KG1 (cell line): ENCODE measurements at regions not wholly inside any gene's neighbourhood (a gene's known extent, or its start where the extent isn't known, plus 50 kb on each side); places are given as distances from the start of the nearest gene placed in this dataset.

Experiments
- DNase-seq: peaks from one replicate; lab custom pipeline; 2025; lab: John Stamatoyannopoulos, UW

DNA sequence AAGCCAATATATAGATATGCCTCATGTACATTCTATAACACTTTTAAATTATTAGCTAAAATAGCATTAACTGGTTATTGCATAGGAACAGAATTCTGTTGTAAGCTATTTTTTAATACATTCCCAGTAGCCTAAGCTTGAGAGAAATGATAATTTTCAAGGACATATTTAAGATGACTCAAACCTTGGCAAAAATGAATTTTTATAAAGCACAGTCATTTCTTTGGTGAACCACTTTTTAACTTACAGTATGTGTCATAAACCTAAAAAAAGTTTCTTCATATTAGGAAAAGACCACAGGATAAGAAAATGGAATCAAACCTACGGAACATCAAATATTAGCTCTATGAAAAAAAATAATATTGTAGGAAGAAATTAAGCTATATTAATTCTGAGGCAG is 986.3 kb downstream of the STIM2 start:
- no peak for DNase-seq

DNA sequence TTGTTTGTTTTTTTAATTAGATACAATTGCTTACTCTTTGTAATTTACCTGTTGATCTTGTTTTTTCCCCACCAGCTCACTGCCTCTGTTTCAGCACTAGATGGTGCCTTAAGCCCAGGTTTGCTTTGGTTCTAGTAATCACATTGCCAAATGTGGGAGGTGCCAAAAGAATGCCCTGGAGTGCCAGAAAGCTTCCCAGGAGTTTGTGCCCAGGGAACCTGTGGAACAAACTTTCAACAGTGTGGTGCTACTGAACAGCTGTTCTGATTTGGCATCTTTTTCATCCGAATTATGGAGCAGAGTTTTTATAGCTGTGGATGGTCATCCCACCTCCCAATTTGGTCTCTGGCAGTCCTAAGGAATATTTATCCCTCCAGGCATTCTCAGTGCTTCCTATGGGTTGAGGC is 1000.7 kb downstream of the STIM2 start:
- DNase-seq = no peak

DNA sequence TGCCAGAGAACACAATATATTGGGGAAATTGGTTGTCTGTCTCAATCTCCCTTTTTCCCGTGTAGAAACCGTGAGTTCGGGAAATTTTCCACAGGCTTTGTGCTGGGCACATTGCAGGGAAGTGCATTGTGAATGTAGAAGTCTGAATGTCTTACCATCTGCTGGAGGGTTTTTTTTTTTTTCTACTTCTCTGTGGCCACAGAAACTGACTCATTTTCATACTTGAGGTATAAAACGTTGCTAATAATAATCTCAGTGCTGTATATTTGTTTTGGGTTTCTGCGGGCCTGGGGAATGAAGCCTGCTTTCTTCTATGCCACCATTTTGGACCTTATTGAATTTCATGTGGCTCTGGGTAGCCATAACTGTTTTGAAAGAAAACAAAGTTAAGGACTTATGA is 1001.2 kb downstream of the STIM2 start:
- DNase-seq = no peak

DNA sequence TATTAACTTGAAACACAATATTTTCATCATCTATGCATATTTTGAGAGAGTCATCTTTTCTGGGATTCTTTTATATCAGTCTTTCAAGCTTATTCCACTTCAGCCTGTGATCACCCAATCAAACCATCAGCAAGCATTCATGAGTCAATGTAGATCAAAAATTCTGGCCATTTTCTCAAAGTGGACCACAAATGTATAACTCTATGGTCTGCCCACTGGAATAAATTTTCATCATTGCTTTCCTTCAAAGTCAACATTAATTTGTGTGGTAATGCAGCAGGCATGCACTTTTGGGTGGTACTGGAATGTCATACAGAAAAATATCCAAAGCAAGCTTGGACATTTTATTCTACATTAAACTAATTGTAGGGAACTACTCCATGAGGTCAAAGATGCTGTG is 1013.0 kb downstream of the STIM2 start:
- no peak for DNase-seq

DNA sequence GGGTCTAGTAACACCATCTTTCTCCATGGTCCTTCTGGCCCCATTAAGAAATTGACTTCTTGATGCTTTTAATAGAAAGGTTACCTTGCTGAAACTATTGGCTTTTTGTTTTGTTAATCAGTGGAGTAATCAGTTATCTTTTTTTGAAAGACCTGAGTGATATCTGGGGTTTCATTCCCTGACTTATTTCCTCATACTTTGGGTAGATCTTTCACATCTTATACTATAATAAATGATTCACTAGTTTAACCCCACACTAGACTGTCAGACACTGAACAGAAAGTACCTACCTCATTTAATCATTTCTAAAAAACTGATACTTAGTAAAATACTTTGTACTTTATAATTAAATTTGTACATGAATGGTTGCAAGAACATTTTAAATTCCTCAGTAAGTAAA is 1021.1 kb downstream of the STIM2 start:
- no peak for DNase-seq

DNA sequence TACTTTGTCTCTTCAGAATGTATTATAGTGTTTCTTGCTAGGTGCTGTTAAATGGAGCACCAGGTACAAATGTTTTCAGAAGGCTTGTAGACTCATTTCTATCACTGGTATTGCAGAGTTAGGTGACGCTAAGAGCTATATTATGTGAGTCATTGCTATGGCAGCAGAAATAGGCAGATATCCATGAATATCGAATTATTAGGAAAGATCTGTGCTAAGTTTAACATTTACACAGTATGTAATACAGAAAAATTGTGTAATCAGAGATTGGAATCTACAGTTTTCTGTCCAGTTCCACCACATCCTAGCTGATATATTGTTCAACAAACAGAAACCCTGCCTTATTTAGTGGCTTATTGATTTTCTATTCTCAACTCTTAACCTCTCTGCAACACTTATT is 1025.5 kb downstream of the STIM2 start:
- DNase-seq = no peak

DNA sequence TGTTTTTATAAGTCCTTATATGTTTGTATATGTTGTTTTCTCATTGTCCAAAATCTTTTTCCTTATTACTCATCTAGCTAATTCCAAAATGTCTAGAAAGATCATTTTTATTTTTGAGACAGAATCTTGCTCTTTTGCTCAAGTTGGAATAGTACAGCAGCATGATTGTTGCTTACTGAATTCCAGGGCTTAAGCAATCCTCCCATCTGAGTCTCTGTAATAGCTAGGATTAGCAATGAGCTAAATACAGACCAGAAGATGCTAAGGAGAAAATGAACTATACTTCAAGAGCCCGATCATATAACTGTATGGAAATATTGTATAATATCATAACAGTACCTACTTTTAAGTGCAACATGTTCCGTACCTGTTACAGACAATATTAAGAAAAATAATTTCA is 1027.0 kb downstream of the STIM2 start:
- DNase-seq = no peak

DNA sequence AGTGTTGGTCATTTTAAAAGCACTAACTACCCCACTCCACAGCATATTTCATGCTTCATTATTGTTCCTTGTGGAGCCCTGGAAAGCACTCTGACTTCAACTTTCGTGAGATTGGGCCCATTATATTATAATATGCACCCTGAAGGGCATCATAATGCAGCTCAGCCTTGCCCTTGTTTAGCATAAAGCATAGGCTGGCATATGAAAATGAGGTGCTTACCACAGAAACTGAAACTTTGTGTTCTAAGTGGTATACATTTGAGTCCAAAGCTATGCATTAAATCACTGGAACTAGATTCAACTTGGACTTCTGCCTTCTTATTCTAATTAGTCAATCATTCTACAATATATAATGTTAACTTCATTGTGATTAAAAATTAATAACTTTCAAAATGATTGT is 1027.9 kb downstream of the STIM2 start:
- DNase-seq = no peak

DNA sequence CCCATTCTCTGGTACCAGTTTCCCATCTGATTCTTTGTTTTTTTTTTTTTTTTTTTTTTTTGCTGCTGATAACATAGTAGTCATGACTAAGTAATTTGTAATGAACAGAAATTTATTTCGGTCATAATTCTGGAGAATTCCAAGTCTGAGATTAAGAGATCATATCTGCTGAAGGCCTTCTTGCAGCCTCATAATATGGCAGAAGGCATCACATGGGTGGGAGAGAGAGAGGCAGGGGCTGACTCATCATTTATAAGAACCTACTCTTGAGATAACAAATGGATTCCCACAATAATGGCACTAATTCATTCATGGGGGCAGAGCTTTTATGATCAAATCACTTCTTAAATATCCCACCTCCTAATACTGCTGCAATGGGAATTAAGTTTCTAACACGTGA is 1034.3 kb downstream of the STIM2 start:
- DNase-seq = no peak

DNA sequence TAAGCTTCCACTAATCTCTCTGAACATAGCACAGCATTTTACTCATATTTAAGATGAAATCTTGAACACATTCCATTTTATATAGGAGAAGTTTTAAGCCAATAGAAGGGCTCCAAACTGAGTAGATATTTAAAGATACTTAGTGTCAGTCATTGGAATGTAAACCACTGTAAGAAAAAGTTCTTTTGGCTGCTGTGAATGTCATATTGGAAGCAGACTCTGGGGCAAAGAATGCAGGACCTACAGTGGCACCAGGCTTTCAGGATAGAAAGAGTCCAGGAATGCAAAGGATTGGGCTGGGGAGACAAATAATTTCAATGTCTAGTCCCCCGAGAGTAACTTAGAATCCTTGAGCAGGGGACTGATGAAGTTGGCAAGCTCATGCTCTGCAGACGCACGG is 1047.7 kb downstream of the STIM2 start:
- no peak for DNase-seq

DNA sequence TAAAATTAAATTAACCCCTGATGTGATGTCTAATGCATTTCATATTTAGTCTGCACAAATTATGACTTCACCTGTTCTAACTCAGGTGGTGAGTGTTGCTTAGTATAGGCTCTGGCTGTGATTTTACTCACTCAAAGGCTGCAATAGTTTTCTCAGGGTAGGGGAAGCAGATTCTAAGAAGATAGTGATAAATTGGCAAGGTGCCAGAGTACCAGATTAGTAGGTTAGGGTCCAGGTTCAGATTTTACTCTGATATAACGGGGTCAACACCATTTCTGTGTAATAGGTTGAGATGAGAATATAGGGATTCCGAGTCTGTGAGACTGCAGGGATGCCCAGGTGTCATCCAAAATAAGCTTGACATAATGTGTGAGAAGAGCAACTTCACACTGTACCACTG is 1049.6 kb downstream of the STIM2 start:
- no peak for DNase-seq

DNA sequence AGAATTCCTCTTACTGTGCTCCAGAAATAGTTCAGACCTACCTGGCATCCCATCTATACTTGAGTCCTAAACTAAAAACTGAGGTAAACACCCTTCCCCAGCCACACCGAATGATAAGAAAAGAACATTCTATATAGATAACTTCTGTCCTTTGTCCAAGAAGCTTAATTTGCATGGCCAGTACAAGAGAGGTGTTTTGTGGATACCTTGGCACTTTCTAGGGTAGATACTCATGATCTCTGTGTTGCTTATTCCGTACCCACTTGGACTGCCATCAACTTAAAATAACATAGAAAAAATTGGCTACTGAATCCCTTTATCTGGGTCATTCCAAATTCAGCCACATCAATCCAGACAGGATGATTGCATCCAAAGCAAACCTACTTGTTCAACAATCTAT is 1050.4 kb downstream of the STIM2 start:
- no peak for DNase-seq

DNA sequence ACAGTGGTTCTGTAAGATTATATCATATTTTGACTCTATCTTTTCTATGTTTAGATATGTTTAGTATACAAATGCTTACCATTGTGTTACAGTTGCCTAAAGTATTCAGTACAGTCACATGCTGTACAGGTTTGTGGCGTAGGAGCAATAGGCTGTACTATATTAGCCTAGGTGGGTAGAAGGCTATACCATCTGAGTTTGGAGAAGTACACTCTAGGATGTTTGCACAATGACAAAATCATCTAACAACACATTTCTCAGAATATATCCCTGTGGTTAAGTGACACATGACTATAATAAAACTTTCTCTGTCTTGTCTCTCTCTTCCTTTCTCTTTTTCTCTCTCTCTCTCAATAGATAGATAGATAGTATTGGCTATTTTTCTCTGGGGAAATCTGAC is 1053.1 kb downstream of the STIM2 start:
- no peak for DNase-seq

DNA sequence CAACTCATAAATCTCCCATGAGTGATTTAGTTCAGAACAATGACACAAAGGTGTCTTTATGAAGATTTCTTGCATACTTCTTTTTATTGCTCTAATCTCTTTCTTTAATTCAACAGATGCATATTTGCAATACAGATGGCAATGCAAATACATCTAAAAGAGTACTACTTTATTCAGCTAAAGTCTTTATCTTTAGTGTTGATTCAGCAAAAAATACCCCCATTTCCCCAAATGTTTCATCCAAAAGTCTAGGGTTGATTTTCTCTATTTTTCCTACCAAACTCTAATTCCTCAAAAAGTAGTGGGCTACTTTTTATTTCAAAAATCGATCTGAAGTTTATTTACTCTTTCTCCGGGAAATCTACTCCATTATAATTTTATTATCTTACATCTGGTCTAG is 1055.2 kb downstream of the STIM2 start:
- no peak for DNase-seq

DNA sequence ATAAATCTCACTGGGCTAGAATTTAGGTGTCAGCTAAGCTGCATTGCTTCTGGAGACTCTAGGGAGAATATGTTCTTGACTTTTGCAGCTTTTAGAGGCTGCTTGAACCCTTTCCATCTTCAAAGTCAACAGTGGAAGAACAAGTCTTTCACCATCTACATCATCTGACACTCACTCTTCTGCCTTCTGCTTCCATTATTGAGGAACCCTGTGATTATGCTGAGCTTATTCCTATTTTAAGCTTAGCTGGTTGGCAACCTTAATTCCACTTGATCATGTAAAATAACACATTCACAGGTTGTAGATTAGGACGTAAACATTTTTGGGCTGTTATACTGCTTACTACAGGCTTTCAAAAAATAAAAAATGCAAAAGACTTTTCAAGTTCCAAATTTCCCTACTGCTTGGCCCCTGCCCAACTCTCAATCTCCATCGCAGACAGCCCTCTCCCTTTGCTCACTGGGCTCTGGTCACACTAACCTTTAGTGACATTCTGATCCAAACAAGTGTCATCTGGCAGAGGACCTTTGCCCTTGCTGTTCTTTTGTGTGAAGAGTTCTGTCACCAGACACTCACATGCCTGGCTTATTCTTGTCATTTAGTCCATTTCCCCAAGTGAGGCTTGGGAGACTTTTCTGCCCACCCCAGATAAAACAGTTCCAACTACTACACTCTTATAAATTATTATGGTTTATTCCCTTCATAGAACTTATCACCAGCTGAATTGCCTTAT is 1056.0 kb downstream of the STIM2 start:
- no peak for DNase-seq

DNA sequence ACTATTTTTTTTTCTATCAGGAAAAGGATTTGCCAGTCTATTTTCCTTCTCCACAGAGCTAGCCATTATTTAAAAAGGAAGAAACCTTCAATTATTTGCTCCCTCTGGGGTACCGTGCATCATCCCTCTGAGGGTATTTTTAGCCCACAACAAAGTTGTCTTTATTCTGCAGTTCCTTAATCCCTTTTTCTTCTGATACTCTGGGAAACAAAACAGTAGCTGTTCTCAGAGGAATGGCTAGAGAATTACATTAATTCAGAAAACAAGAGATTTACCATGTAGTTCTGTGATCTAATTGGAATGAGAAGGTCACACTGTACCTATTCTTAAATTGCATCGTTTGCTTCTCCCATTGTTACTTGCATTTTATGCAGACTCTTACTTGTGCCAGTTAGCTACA is 1056.7 kb downstream of the STIM2 start:
- no peak for DNase-seq

DNA sequence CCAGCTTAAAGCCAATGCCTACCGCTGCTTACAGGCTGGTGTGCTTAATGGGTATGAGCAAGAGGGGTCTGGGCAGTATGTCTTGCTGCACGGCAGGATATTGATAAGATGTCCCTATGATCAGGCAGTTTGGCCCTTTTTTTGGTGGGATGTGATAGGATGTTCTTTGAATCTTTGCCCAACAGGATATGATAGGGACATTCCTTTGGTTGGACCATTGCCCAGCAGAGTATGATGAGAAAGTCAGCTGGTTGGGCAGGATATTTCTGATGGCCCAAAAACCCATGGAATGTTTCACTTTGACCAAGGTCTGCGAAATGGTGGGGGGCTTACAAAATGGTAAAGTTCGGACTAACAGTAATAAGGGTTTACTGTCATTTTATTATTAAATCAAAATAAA is 1060.6 kb downstream of the STIM2 start:
- DNase-seq = no peak

DNA sequence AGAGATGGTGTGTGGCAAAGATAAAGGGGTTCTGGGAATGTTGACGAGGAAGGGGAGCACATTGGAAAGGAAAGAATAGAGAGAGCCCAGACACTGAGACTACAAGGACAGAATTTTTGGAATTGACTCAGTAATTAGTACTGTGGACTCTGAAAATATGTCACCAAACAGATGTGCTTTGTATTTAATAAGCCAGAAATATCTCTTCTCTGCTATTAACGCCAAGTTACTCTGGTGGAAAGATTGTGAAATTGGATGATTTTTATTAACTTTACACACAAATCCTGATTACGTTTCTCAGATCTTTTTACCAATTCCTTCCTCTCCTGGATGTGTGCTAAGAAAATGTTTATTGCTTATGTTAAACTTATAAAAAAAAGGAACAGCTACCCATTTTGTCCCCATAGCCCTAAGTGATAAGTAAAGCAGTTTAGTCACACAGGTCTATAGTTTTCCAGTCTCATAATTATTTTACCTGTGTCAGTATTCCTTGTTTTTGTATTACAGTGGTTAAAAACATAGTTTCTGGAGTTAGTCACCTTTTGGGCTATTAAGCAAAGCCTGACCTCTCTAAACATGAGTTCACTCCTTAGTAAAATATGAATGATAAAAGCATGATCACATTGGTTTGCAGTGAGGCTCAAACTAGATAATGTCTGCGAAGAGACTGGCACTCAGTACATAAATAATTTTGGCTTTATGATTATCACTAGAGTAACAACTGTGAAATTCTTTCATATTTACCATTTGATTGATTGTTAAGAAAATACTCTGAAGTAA is 1068.3 kb downstream of the STIM2 start:
- no peak for DNase-seq

DNA sequence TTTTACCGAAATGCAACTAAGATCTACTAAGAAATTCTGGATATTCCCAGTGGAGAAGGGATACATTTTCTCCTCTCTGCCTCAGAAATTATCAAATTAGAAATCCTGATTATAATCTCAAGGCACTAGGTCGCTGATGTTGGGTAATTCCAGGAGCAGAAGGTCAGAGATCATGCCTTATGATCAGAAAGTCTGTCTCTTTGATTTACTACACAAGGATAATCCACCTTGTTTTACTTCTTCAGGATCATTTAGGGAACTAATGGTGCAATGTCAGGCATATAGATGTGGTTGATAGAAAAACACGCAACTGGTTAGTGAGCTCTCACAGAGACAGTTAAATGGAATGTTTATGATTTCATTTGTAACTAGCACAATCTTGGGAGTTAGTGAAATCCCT is 1069.7 kb downstream of the STIM2 start:
- no peak for DNase-seq

DNA sequence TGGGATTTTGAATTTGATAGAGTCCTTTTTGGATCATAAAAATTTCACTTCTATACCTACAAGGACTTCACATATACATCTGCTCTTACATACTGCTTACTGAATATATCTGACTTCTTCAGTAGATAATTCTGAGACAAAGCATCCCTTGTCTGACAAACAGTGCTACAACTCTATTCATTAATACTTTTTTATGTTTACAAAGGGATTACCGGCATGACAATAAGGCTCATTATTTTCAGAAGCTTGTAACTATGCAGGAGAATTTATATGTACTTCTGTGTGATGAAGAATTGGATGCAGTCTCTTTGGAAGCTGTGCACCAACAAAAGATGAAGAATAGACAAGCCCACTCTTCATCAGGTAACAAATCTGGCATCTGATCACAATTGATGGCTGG is 1070.3 kb downstream of the STIM2 start:
- DNase-seq = no peak

DNA sequence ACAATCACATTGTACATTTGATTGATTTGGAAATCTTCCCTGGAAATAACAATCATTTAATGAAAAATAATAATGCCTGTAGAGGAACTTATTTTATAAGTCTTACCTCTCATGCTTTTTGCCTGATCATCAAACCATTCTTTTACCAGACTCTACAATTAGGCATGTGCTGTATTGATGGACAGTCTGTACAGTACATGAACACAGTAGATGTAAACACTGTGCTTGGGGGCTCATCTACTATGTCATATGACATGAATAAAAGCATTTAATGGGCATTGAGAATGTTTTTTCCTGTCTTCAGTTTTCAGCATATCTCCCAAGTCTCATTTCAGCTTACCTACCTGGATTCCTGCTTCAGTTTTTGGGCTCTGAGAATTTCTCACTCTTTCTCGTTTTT is 1070.9 kb downstream of the STIM2 start:
- DNase-seq = no peak

DNA sequence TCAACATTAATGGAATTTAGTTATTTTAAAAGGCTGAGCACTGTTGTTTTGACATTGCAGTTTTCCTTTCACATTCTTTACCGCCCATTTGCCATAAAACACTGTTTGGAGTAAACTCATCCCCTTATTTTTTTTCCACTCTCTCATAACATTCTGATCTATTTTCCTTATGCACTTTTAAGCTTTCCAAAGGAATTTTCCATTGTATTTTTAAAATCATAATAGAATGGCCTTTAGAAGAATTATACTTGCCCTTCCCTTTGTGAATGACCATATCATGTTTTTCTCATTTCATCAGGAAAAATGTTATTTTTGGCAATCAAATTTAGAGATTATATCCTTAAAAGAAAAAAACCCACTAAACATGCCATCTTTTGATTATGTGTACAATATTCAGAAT is 1074.2 kb downstream of the STIM2 start:
- no peak for DNase-seq

DNA sequence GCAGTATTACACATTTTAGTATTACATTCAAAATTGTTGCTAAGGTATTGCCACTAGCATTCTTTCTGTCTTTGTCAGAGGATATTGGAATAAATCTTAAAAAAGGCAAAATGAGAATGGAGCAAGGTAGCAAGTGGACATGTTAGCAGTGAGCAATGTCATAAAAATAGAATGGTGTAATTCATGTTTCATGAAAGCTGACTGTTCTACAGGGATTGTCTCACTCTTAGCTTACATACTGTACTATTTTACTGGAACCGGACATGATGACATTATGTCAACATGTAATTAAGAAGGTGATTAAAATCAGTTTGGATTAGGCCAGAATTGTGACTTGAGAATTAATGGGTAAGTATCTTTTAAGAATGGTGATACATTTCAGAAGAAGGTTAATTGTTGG is 1086.2 kb downstream of the STIM2 start:
- no peak for DNase-seq

DNA sequence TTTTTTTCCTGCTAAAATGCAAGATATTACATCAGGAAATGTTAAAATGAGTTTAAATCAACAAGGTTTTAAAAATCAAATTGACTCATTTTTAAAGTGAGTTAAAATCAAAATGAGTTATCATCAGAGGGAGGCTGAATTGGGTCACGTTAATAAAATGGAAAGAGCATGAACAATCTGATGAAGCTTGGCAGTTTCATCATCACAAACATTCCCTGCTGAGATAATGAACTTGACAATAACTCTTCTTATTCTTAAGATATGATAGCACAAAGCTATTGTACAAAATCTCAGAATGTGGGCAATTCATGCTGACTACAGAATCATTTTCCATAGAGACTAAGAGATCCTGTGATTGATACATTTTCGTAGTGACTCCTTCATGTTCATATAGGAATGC is 1086.7 kb downstream of the STIM2 start:
- no peak for DNase-seq
